ENCODE measurements at regions not wholly inside any gene's neighbourhood (a gene's known extent, or its start where the extent isn't known, plus 50 kb on each side); places are given as distances from the start of the nearest gene placed in this dataset.

GRCh38 chr1:222889440-222889839 lies 74.6 kb downstream of the DISP1 start:
- H3K9me3 ChIP-seq (ENCODE audit: insufficient read depth, low read length, severe bottlenecking): peaks cover 8% of the 10 kb centered on the region
- no peak for ATAC-seq (ENCODE audit: insufficient read depth, low read depth)
- no peak overlapping the region for H2AFZ ChIP-seq (ENCODE audit: low read depth, low read length)
- no peak for TF ChIP-seq CTCF (IDR thresholded peaks at IDR 0.05; ENCODE audit: borderline replicate concordance, extremely low read depth, low read length, poor library complexity, severe bottlenecking)
- no peak for TF ChIP-seq EZH2 (IDR thresholded peaks at IDR 0.05; ENCODE audit: borderline replicate concordance, low read depth, low read length, severe bottlenecking)
- DNase-seq: no peak
- no peak overlapping the region for H3K9ac ChIP-seq (ENCODE audit: low read depth, low read length)
- peaks cover 3% of the 10 kb centered on the region; the same call in 1 of the 2 replicates for H3K4me1 ChIP-seq (ENCODE audit: insufficient read depth, low read length)
- 0 out of 2 replicates have a peak, but pooled peaks cover 4% of the 10 kb centered on the region for H3K36me3 ChIP-seq (ENCODE audit: insufficient read depth, low read length)
- no peak overlapping the region for H3K27ac ChIP-seq (ENCODE audit: low read length)
- no peaks in the 10 kb centered on the region for H4K20me1 ChIP-seq (ENCODE audit: insufficient read depth, low read length)
- H3K27me3 ChIP-seq (ENCODE audit: insufficient read depth, low read length, poor library complexity): no peaks in the 10 kb centered on the region
- H3K4me3 ChIP-seq (ENCODE audit: low read depth in 1 of 2, low read length in 2 of 2): no peak overlapping the region
- H3K4me2 ChIP-seq (ENCODE audit: insufficient read depth, low read length): no peak overlapping the region
- no peaks in the 10 kb centered on the region for H3K79me2 ChIP-seq (ENCODE audit: insufficient read depth, low read length)

- ATAC-seq (ENCODE audit: insufficient read depth, low read depth): no peak
- peaks cover 3% of the 10 kb centered on the region; the same call in 1 of the 2 replicates for H3K4me1 ChIP-seq (ENCODE audit: insufficient read depth, low read length)
Observed at GRCh38 chr1:222890716-222891115, 75.9 kb downstream of the DISP1 start.

DNA sequence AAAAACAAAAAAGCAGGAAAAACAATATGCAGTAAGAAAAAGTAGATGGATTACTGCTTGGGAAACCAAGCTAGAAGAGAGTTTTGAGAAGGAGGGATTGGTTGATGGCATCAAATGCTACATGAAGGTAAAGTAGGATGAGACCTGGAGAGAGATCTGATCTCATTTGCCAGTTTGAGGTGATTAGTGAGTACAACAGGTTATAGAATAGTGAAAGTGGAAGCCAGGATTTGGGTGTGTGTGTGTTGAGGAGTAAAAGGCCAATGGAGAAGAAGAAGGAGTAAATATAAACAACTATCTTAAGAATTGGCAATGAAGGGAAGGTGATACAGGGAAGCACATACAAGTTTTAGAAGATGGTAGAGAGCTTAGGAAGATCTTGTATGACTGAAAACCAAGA lies 76.7 kb downstream of the DISP1 start:
- Histone ChIP-seq H3K4me3 (ENCODE audit: low read depth in 1 of 2, low read length in 2 of 2) (no peak overlapping the region), H2AFZ (ENCODE audit: low read depth, low read length) (no peak overlapping the region), H3K9me3 (ENCODE audit: insufficient read depth, low read length, severe bottlenecking) (peaks cover 8% of the 10 kb centered on the region), H4K20me1 (ENCODE audit: insufficient read depth, low read length) (no peaks in the 10 kb centered on the region), H3K27me3 (ENCODE audit: insufficient read depth, low read length, poor library complexity) (no peaks in the 10 kb centered on the region), H3K4me2 (ENCODE audit: insufficient read depth, low read length) (no peak overlapping the region), H3K4me1 (ENCODE audit: insufficient read depth, low read length) (peaks cover 5% of the 10 kb centered on the region; the same call in 1 of the 2 replicates), H3K36me3 (ENCODE audit: insufficient read depth, low read length) (0 out of 2 replicates have a peak, but pooled peaks cover 4% of the 10 kb centered on the region), H3K79me2 (ENCODE audit: insufficient read depth, low read length) (no peaks in the 10 kb centered on the region), H3K9ac (ENCODE audit: low read depth, low read length) (no peak overlapping the region), H3K27ac (ENCODE audit: low read length) (no peak overlapping the region)
- ATAC-seq (ENCODE audit: insufficient read depth, low read depth): no peak
- DNase-seq: no peak
- TF ChIP-seq CTCF (IDR thresholded peaks at IDR 0.05; ENCODE audit: borderline replicate concordance, extremely low read depth, low read length, poor library complexity, severe bottlenecking): no peak
- TF ChIP-seq EZH2 (IDR thresholded peaks at IDR 0.05; ENCODE audit: borderline replicate concordance, low read depth, low read length, severe bottlenecking): no peak

More at GRCh38 chr1:222890716-222891115, 75.9 kb downstream of the DISP1 start:
- Histone ChIP-seq H3K9me3 (ENCODE audit: insufficient read depth, low read length, severe bottlenecking) (peaks cover 8% of the 10 kb centered on the region), H3K4me3 (ENCODE audit: low read depth in 1 of 2, low read length in 2 of 2) (no peak overlapping the region), H2AFZ (ENCODE audit: low read depth, low read length) (no peak overlapping the region), H3K27me3 (ENCODE audit: insufficient read depth, low read length, poor library complexity) (no peaks in the 10 kb centered on the region), H3K27ac (ENCODE audit: low read length) (no peak overlapping the region), H3K9ac (ENCODE audit: low read depth, low read length) (no peak overlapping the region), H3K36me3 (ENCODE audit: insufficient read depth, low read length) (0 out of 2 replicates have a peak, but pooled peaks cover 4% of the 10 kb centered on the region), H3K79me2 (ENCODE audit: insufficient read depth, low read length) (no peaks in the 10 kb centered on the region), H4K20me1 (ENCODE audit: insufficient read depth, low read length) (no peaks in the 10 kb centered on the region), H3K4me2 (ENCODE audit: insufficient read depth, low read length) (no peak overlapping the region)
- DNase-seq: no peak
- TF ChIP-seq EZH2 (IDR thresholded peaks at IDR 0.05; ENCODE audit: borderline replicate concordance, low read depth, low read length, severe bottlenecking) (no peak), CTCF (IDR thresholded peaks at IDR 0.05; ENCODE audit: borderline replicate concordance, extremely low read depth, low read length, poor library complexity, severe bottlenecking) (no peak)

All from DND-41 (cell line).